22Rv1 (cell line): ENCODE measurements at regions not wholly inside any gene's neighbourhood (a gene's known extent, or its start where the extent isn't known, plus 50 kb on each side); places are given as distances from the start of the nearest gene placed in this dataset.

Experiments used
- ZFX ChIP-seq: fragments of 450-650 bp; IDR thresholded peaks from 2 replicates; pipeline ENCODE4 v1.6.1; 2017; ENCODE audit warnings: antibody characterized with exemption, borderline replicate concordance
- TF ChIP-seq, protein P1 (sequence below): fragments of 450-650 bp; IDR thresholded peaks from 2 replicates; pipeline ENCODE4 v1.5.1; 2017; ENCODE audit warnings: mild to moderate bottlenecking

- TF ChIP-seq, protein P1, sequence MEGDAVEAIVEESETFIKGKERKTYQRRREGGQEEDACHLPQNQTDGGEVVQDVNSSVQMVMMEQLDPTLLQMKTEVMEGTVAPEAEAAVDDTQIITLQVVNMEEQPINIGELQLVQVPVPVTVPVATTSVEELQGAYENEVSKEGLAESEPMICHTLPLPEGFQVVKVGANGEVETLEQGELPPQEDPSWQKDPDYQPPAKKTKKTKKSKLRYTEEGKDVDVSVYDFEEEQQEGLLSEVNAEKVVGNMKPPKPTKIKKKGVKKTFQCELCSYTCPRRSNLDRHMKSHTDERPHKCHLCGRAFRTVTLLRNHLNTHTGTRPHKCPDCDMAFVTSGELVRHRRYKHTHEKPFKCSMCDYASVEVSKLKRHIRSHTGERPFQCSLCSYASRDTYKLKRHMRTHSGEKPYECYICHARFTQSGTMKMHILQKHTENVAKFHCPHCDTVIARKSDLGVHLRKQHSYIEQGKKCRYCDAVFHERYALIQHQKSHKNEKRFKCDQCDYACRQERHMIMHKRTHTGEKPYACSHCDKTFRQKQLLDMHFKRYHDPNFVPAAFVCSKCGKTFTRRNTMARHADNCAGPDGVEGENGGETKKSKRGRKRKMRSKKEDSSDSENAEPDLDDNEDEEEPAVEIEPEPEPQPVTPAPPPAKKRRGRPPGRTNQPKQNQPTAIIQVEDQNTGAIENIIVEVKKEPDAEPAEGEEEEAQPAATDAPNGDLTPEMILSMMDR, result no peak
- TF ChIP-seq ZFX, result no peak
These were observed 291.9 kb downstream of the SLC7A11 start for GRCh38 chr4:137950286-137950685.
